HG02884 (cell line): ENCODE measurements at regions not wholly inside any gene's neighbourhood (a gene's known extent, or its start where the extent isn't known, plus 50 kb on each side); places are given as distances from the start of the nearest gene placed in this dataset.

ENCODE experiments used
- ATAC-seq: cut with Tn5 transposase; IDR thresholded peaks from one replicate; pipeline ENCODE4 v1.9.1; 2021; ENCODE audit warnings: mild to moderate bottlenecking, moderate library complexity; ENCODE audit not compliant: unreplicated experiment

GRCh38 chr16:85253084-85253941 lies 141.0 kb upstream of the CIBAR2 start:
- no peak for ATAC-seq

GRCh38 chr16:85254051-85254450 lies 141.8 kb upstream of the CIBAR2 start:
- ATAC-seq, result no peak

- no peak for ATAC-seq
Observed at GRCh38 chr16:85254921-85255320, 142.6 kb upstream of the CIBAR2 start.

DNA sequence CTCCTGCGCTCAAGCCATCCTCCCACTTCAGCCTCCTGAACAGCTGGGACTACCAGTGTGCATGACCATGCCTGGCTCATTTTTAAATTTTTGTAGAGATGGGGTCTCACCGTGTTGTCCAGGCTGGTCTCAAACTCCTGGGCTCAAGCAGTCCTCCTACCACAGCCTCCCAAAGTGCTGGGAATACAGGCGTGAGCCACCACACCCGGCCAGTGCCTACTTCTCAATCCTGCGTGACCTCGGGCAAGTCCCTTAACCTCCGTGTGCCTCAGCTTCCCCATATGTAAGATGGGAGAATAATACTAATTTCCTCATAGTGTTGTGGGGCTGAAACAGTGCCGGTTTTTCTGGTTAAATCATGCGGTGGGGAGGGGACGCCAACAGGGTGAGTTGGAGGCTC lies 143.5 kb upstream of the CIBAR2 start:
- ATAC-seq, result no peak

DNA sequence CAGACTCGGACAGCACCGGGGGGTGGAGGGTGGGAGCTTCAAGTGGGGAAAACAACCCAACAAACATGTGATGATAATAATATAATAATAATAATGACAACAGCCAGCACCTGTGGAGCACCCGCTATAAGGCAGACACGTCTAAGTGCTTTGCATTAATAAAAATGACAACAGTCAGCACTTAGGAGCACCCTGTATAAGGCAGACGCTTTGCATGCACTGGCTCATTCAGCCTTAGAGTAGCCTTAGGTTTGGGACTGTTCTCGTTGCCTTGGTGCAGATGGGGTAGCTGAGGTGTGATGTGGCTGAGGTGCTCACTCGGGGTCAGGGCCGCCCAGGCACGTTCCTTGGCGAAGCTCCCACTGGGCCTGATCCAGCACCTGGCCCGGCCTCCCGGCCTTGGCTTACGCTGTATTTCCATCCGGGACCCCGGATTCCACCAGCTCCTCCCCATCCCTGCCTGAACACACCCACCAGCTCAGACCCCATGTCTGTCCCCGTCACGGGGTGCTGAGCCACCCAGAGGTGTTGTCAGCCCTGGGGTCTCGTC lies 144.0 kb upstream of the CIBAR2 start:
- ATAC-seq, result no peak

- no peak for ATAC-seq
Observed at GRCh38 chr16:85257483-85257882, 145.2 kb upstream of the CIBAR2 start.

DNA sequence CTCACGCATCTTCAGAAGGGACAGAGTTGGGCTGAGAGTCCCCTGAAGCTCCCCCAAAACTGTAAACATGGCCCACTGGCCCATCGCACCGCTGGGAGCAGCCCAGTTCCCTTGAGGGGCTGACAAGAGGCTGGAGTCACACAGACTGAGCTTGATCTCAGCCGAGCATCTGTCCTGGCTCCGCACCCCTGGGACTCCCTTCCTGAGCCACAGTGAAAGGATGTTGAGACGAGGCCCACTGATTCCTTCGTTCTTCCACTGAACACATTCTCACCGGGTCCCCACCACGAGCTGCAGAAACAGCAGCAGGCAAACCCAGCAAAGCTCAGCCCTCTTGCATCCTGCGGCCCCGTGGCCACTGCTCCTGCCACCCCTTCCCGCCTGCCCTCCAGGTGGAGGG lies 145.9 kb upstream of the CIBAR2 start:
- no peak for ATAC-seq

DNA sequence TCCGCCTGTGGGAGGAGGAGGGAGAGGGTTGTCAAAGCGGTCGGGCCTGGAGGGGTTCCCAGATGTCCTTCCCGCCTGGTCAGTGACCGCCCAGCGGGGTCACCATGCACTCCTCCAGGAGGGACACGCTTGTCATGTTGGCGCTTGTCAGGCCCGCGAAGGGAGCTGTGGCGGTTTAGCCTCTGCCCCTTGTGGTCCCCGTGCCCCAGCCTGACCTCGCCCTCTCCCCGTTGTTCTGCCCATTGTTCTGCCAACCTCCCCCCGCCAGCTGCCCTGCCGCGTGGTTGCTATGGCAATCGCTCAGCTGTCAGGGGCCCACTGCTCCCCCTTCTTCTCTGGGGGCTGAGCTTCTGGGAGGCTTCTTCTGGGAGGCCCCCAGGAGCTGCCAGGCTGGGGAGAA lies 146.4 kb upstream of the CIBAR2 start:
- ATAC-seq, result no peak

DNA sequence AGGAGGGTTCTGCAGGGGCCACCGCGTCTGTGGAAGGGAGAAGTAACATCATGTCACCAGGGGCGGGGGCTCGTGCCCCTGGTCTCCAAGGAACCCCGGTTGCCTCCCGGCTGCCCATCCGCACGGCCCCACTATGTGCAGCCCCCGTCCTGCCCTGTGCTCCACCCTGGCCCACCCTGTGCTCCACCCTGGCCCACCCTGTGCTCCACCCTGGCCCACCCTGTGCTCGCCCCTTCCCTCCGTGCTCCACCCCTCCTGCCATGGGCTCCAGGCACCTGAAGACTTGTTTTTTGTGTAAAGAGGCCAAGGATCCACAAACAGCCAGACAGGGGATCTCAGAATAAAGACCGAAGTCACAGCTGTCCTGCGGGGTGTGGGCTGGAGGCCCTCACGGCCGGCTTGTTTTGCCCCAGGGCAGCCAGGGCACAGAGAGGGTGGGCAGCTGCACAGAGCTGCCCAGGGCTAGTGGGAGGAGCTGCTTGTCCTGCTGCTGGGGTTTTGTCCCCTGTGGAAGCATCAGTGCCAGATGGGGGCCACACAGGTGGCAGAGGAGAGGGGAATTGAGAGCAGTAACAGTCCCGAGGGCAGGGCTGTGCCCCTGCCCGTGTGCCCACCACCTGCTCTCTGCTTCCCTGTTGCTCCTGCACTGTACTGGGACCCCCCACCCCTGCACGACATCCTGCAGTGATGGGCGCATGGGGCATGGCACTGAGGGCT lies 147.0 kb upstream of the CIBAR2 start:
- ATAC-seq, result no peak

GRCh38 chr16:85259832-85260167 lies 147.5 kb upstream of the CIBAR2 start:
- no peak for ATAC-seq

- ATAC-seq, result no peak
Observed at GRCh38 chr16:85261204-85261603, 148.9 kb upstream of the CIBAR2 start.

DNA sequence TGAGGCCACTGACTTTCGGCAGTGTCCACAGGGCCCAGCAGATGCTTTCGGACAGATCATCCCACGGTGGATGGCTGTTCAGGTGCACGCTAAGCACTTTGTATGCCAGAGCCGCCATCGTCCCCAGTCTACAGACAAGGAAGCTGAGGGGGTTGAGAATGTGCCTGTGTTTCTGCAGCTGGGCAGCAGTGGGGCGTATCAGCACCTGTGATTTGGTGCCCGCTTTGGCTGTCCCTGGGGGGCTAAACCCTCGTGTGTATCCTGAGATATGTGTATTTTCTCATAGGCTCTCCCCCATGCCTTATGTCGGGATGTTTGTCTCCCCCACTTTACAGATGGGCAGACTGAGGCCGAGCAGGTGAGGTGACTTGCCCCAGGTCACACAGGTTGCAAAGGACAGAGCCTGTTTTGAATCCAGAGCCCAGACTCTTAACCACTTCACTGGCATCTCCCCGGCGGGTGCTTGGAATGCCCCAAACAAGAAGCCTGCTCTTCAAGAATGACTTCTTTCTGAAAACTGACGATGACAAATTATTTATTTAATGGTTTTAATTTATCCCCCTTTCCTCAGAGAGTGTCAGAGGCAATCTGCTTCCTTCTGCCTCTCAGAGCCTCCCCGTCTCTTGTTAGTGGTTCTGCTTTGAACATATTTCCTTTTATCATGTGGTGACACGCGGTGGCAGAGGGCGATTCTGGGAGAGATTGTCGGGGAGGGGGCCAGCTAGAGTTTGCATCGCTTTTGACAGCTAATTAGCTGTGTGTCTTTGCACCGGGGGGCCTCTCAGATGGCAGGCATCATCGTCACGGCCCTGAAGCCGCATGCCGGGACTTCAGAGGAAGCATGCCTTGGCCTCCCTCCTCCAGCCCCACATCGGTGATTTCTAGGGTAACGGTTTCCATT lies 149.6 kb upstream of the CIBAR2 start:
- ATAC-seq, result no peak

GRCh38 chr16:85262558-85263238 lies 150.4 kb upstream of the CIBAR2 start:
- ATAC-seq, result no peak

GRCh38 chr16:85263239-85263585 lies 150.9 kb upstream of the CIBAR2 start:
- no peak for ATAC-seq

GRCh38 chr16:85264752-85265151 lies 152.5 kb upstream of the CIBAR2 start:
- ATAC-seq, result no peak

GRCh38 chr16:85265161-85265784 lies 153.0 kb upstream of the CIBAR2 start:
- no peak for ATAC-seq

DNA sequence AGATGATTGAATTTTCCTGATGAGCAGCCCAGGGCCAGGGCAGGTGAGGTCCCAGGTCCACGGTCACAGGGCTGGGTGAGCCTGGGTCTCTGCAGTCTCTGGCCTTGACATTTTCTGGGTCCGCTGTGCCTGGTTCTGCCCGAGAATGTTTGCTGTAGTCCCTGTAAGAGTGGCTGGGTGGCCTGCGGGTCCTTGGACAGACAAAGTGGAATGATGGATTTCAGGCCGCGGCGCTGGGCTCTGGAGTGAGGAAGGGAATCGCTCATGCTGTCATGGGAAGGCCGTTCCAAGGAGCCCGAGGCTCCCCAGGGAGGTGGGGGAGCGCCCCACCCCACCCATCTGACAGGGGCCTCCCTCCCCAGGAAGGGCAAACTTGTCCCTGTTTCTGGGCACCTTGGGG lies 153.5 kb upstream of the CIBAR2 start:
- ATAC-seq, result no peak

GRCh38 chr16:85266857-85267256 lies 154.6 kb upstream of the CIBAR2 start:
- ATAC-seq, result no peak

DNA sequence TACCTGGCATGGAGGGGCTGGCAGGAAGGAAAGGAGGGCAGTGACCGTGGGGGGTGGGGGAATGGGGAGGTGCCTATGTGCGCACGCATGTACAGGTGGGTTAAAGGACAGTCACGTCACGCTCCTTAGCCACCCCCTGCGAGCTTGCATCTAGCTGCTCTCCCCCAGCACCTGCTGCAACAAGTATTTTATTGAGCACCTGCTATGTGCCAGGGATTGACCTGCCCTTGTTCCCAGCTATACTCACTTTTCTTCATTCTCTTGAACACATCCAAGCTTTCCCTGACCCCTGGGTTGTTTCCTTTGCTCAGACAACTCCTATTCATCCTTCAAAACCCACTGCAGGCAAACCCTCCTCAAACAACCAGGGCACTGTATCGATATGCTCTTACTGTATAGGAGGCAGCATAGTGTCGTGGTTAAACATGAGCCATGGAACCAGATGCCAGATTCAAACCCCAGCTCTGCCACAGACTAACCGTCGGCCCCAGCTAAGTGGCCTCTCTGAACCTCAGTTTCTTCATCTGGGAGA lies 155.2 kb upstream of the CIBAR2 start:
- ATAC-seq, result no peak

GRCh38 chr16:85269165-85269564 lies 156.9 kb upstream of the CIBAR2 start:
- ATAC-seq, result no peak
